SH-SY5Y (cell line): ENCODE measurements at regions not wholly inside any gene's neighbourhood (a gene's known extent, or its start where the extent isn't known, plus 50 kb on each side); places are given as distances from the start of the nearest gene placed in this dataset.

Source experiments
- GATA2 ChIP-seq: IDR thresholded peaks from 2 replicates; pipeline ENCODE4 v1.6.1; 2011; ENCODE audit warnings: mild to moderate bottlenecking, low read depth, low read length
- GATA3 ChIP-seq: IDR thresholded peaks from 2 replicates; pipeline ENCODE4 v1.6.1; 2011; ENCODE audit warnings: low read depth, mild to moderate bottlenecking, low read length, moderate library complexity

DNA sequence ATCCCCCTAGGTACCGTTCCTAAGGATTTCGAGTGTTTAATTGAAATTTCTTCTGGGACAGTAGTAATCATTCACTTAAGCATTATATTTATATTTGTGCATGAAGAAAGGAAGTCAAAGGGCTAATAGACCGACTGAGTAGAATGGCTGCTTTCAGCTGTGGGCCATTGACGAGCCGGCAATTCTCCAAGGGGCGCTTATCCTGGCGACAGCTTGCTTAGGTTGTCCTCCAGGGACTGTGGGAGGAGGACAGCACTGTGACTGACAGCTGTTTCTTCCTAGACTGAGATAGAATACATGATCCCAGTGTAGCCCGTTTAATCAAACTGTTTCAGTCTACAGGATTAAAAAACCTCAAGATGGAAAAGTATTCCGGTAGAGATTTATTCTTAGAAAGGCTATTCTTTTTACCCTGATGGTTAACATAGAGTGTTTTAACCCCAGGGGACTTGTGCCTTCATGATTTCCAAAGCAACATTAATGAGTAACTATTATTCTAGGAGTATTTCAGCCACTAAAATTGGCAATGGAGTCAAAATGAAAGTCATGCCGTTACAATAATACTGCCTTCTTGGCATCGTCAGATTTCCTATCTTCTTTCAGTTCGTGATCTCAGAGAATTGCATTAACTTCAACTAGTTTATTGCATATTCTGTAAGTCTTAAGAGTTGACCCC lies 943.1 kb upstream of the WWC1 start:
- TF ChIP-seq GATA2 (no peak), GATA3 (no peak)
